NCI-H748 (cell line): ENCODE measurements at regions not wholly inside any gene's neighbourhood (a gene's known extent, or its start where the extent isn't known, plus 50 kb on each side); places are given as distances from the start of the nearest gene placed in this dataset.
"Not testable (repeated sequence)": the region's sequence is repeated elsewhere in the genome, so short reads cannot be mapped to it uniquely, and the experiment has no call there.

ENCODE experiments used
- DNase-seq: peaks from one replicate; lab custom pipeline; 2025; ENCODE audit not compliant: unreplicated experiment; lab: John Stamatoyannopoulos, UW

- no peak for DNase-seq
Measured at GRCh38 chr6:159642995-159643394, 50.0 kb downstream of the SOD2 start.

- no peak for DNase-seq
Measured at GRCh38 chr6:159642481-159642880, 50.6 kb downstream of the SOD2 start.

GRCh38 chr6:159640722-159641482, 52.1 kb downstream of the SOD2 start:
- DNase-seq = no peak

- DNase-seq = no peak
Measured at GRCh38 chr6:159640322-159640721, 52.7 kb downstream of the SOD2 start.

GRCh38 chr6:159639721-159640120, 53.3 kb downstream of the SOD2 start:
- no peak for DNase-seq

GRCh38 chr6:159633196-159633595, 59.8 kb downstream of the SOD2 start:
- DNase-seq = no peak

GRCh38 chr6:159631886-159632285, 61.2 kb downstream of the SOD2 start:
- DNase-seq = no peak

- no peak for DNase-seq
Measured at GRCh38 chr6:159627939-159628338, 65.1 kb downstream of the SOD2 start.

- DNase-seq = not testable (repeated sequence)
Measured at GRCh38 chr6:159626506-159626905, 66.5 kb downstream of the SOD2 start.

- no peak for DNase-seq
Measured at GRCh38 chr6:159623156-159623555, 69.9 kb downstream of the SOD2 start.

- no peak for DNase-seq
Measured at GRCh38 chr6:159620947-159621346, 72.1 kb downstream of the SOD2 start.

GRCh38 chr6:159617444-159617843, 75.6 kb downstream of the SOD2 start:
- DNase-seq = no peak

- DNase-seq = no peak
Measured at GRCh38 chr6:159616456-159616855, 76.6 kb downstream of the SOD2 start.

GRCh38 chr6:159615918-159616317, 77.1 kb downstream of the SOD2 start:
- DNase-seq = no peak

- no peak for DNase-seq
Measured at GRCh38 chr6:159610881-159611280, 82.2 kb downstream of the SOD2 start.

GRCh38 chr6:159609652-159610178, 83.3 kb downstream of the SOD2 start:
- no peak for DNase-seq

GRCh38 chr6:159608961-159609651, 83.9 kb downstream of the SOD2 start:
- DNase-seq = no peak

- no peak for DNase-seq
Measured at GRCh38 chr6:159606786-159607185, 86.3 kb downstream of the SOD2 start.

- no peak for DNase-seq
Measured at GRCh38 chr6:159604443-159604956, 88.5 kb downstream of the SOD2 start.

- no peak for DNase-seq
Measured at GRCh38 chr6:159602431-159603041, 90.5 kb downstream of the SOD2 start.

GRCh38 chr6:159601211-159601610, 91.8 kb downstream of the SOD2 start:
- DNase-seq = no peak

GRCh38 chr6:159595173-159595572, 97.9 kb downstream of the SOD2 start:
- DNase-seq = no peak
